Neural progenitor cell (in vitro differentiated cells): ENCODE measurements at regions not wholly inside any gene's neighbourhood (a gene's known extent, or its start where the extent isn't known, plus 50 kb on each side); places are given as distances from the start of the nearest gene placed in this dataset.

Experiments used
- DNase-seq: peaks from one replicate; pipeline ENCODE4 v3.0.0-alpha.2; 2016; ENCODE audit warnings: low spot score
- H2AFZ ChIP-seq: fragments of 200-600 bp; sonication (generic); replicated peaks from 2 replicates; pipeline ENCODE4 v1.6.1; 2016; ENCODE audit warnings: antibody characterized with exemption
- H3F3A ChIP-seq: fragments of 200-600 bp; sonication (generic); 2 replicates; pipeline ENCODE4 v1.6.1; 2016; ENCODE audit warnings: antibody characterized with exemption, low read depth
- H3K27ac ChIP-seq: fragments of 200-600 bp; sonication (generic); 2 replicates; pipeline ENCODE4 v1.5.1; 2016; ENCODE audit warnings: mild to moderate bottlenecking
- H3K27me3 ChIP-seq: fragments of 200-600 bp; sonication (generic); 2 replicates; pipeline ENCODE4 v1.6.1; 2016; ENCODE audit warnings: mild to moderate bottlenecking, moderate library complexity
- H3K36me3 ChIP-seq: fragments of 200-600 bp; sonication (generic); 2 replicates; pipeline ENCODE4 v1.5.1; 2016
- H3K4me1 ChIP-seq: fragments of 200-600 bp; sonication (generic); 2 replicates; pipeline ENCODE4 v1.6.1; 2016; ENCODE audit warnings: mixed run types
- H3K4me2 ChIP-seq: fragments of 200-600 bp; sonication (generic); 2 replicates; pipeline ENCODE4 v1.6.1; 2016
- H3K4me3 ChIP-seq: fragments of 200-600 bp; sonication (generic); 2 replicates; pipeline ENCODE4 v1.5.1; 2016
- H3K79me2 ChIP-seq: fragments of 200-600 bp; sonication (generic); 2 replicates; pipeline ENCODE4 v1.6.1; 2016; ENCODE audit warnings: low read depth
- H3K9ac ChIP-seq: fragments of 200-600 bp; sonication (generic); 2 replicates; pipeline ENCODE4 v1.6.1; 2016
- H3K9me3 ChIP-seq: fragments of 200-600 bp; sonication (generic); 2 replicates; pipeline ENCODE4 v1.5.1; 2016; ENCODE audit warnings: low read depth
- H4K20me1 ChIP-seq: fragments of 200-600 bp; sonication (generic); 2 replicates; pipeline ENCODE4 v1.6.1; 2016; ENCODE audit warnings: low read depth
- H3K27ac Mint-ChIP-seq: 3 replicates; pipeline ENCODE4 v1.8.0; 2021; ENCODE audit warnings: mixed read lengths
- H3K27me3 Mint-ChIP-seq: 2 replicates; pipeline ENCODE4 v1.8.0; 2022; ENCODE audit warnings: low read depth, mild to moderate bottlenecking, inconsistent platforms, moderate library complexity, mixed read lengths; ENCODE audit not compliant: insufficient read depth
- H3K36me3 Mint-ChIP-seq: 3 replicates; pipeline ENCODE4 v1.8.0; 2021; ENCODE audit warnings: mixed read lengths
- H3K4me1 Mint-ChIP-seq: 3 replicates; pipeline ENCODE4 v1.8.0; 2021; ENCODE audit warnings: mixed read lengths
- H3K4me3 Mint-ChIP-seq: 3 replicates; pipeline ENCODE4 v1.8.0; 2021; ENCODE audit warnings: mild to moderate bottlenecking, moderate library complexity, mixed read lengths
- H3K9me3 Mint-ChIP-seq: 3 replicates; pipeline ENCODE4 v1.8.0; 2020; ENCODE audit warnings: mixed read lengths
- CTCF ChIP-seq: fragments of 200-600 bp; sonication (generic); IDR thresholded peaks from 2 replicates; pipeline ENCODE4 v1.5.1; 2017; ENCODE audit warnings: antibody characterized with exemption, mild to moderate bottlenecking
- EZH2 ChIP-seq: fragments of 200-600 bp; sonication (generic); IDR thresholded peaks from 2 replicates; pipeline ENCODE4 v1.6.1; 2017; ENCODE audit warnings: antibody characterized with exemption, mild to moderate bottlenecking, moderate library complexity
- EZH2phosphoT487 ChIP-seq: fragments of 200-600 bp; sonication (generic); IDR thresholded peaks from 2 replicates; pipeline ENCODE4 v1.6.1; 2017; ENCODE audit warnings: antibody characterized with exemption

GRCh38 chr13:73189362-73189761 lies 130.6 kb downstream of the KLF5 start:
- DNase-seq: no peak
- no peaks in the 10 kb centered on the region for H3K36me3 Mint-ChIP-seq
- H3K9ac ChIP-seq: no peak overlapping the region
- TF ChIP-seq CTCF: no peak
- TF ChIP-seq EZH2: no peak
- no peak for TF ChIP-seq EZH2phosphoT487
- H3K27me3 ChIP-seq: no peaks in the 10 kb centered on the region
- peak overlapping the region; percentile 30 for H3K4me2 ChIP-seq
- no peaks in the 10 kb centered on the region for H3K9me3 Mint-ChIP-seq
- no peaks in the 10 kb centered on the region for H3K9me3 ChIP-seq
- peaks cover 20% of the 10 kb centered on the region for H3K4me1 ChIP-seq
- H3K4me1 Mint-ChIP-seq: peaks cover 10% of the 10 kb centered on the region
- no peak overlapping the region for H3K27ac Mint-ChIP-seq
- H3K4me3 ChIP-seq: no peak overlapping the region
- H3K36me3 ChIP-seq: no peaks in the 10 kb centered on the region
- H2AFZ ChIP-seq: no peak overlapping the region
- H3K27ac ChIP-seq: no peak overlapping the region
- H4K20me1 ChIP-seq: no peaks in the 10 kb centered on the region
- H3K4me3 Mint-ChIP-seq: no peak overlapping the region
- H3K79me2 ChIP-seq: no peaks in the 10 kb centered on the region
- H3K27me3 Mint-ChIP-seq: peaks cover 5% of the 10 kb centered on the region
- H3F3A ChIP-seq: peaks cover 20% of the 10 kb centered on the region

- Mint-ChIP-seq H3K27ac (no peak overlapping the region), H3K36me3 (no peaks in the 10 kb centered on the region), H3K9me3 (no peaks in the 10 kb centered on the region), H3K4me3 (no peak overlapping the region), H3K27me3 (peaks cover 8% of the 10 kb centered on the region), H3K4me1 (peaks cover 10% of the 10 kb centered on the region)
- no peak overlapping the region for H2AFZ ChIP-seq
- no peaks in the 10 kb centered on the region for H3K9me3 ChIP-seq
- no peaks in the 10 kb centered on the region for H3K36me3 ChIP-seq
- DNase-seq: no peak
- no peaks in the 10 kb centered on the region for H4K20me1 ChIP-seq
- no peaks in the 10 kb centered on the region for H3K79me2 ChIP-seq
- H3K9ac ChIP-seq: no peak overlapping the region
- H3K4me1 ChIP-seq: peaks cover 20% of the 10 kb centered on the region
- no peak overlapping the region for H3K4me3 ChIP-seq
- TF ChIP-seq EZH2: no peak
- no peaks in the 10 kb centered on the region for H3K27me3 ChIP-seq
- no peak overlapping the region for H3K27ac ChIP-seq
- no peak overlapping the region for H3K4me2 ChIP-seq
- H3F3A ChIP-seq: peaks cover 20% of the 10 kb centered on the region
Observed at GRCh38 chr13:73187106-73187505, 128.3 kb downstream of the KLF5 start.

- Mint-ChIP-seq H3K27ac (no peak overlapping the region), H3K36me3 (no peaks in the 10 kb centered on the region), H3K4me1 (no peaks in the 10 kb centered on the region), H3K4me3 (no peak overlapping the region), H3K27me3 (peaks cover 10% of the 10 kb centered on the region), H3K9me3 (no peaks in the 10 kb centered on the region)
- Histone ChIP-seq H3K36me3 (no peaks in the 10 kb centered on the region), H3K9me3 (no peaks in the 10 kb centered on the region), H3K4me2 (no peak overlapping the region), H3K27ac (no peak overlapping the region), H3K79me2 (no peaks in the 10 kb centered on the region), H2AFZ (no peak overlapping the region), H3K4me3 (no peak overlapping the region), H4K20me1 (no peaks in the 10 kb centered on the region), H3K4me1 (no peaks in the 10 kb centered on the region), H3K9ac (no peak overlapping the region), H3F3A (no peaks in the 10 kb centered on the region), H3K27me3 (no peaks in the 10 kb centered on the region)
- TF ChIP-seq CTCF (no peak), EZH2 (no peak), EZH2phosphoT487 (no peak)
- DNase-seq: no peak
Observed at GRCh38 chr13:73179650-73180274, 121.0 kb downstream of the KLF5 start.

GRCh38 chr13:73177916-73178565 lies 119.2 kb downstream of the KLF5 start:
- H2AFZ ChIP-seq: no peak overlapping the region
- H4K20me1 ChIP-seq: no peaks in the 10 kb centered on the region
- H3K36me3 ChIP-seq: no peaks in the 10 kb centered on the region
- no peak overlapping the region for H3K4me2 ChIP-seq
- no peak overlapping the region for H3K9ac ChIP-seq
- Mint-ChIP-seq H3K4me3 (no peak overlapping the region), H3K9me3 (no peaks in the 10 kb centered on the region), H3K27ac (no peak overlapping the region), H3K4me1 (no peaks in the 10 kb centered on the region), H3K27me3 (peaks cover 6% of the 10 kb centered on the region), H3K36me3 (no peaks in the 10 kb centered on the region)
- DNase-seq: no peak
- no peak overlapping the region for H3K4me3 ChIP-seq
- no peak overlapping the region for H3K27ac ChIP-seq
- no peaks in the 10 kb centered on the region for H3F3A ChIP-seq
- H3K9me3 ChIP-seq: no peaks in the 10 kb centered on the region
- TF ChIP-seq CTCF (no peak), EZH2 (no peak), EZH2phosphoT487 (no peak)
- no peaks in the 10 kb centered on the region for H3K79me2 ChIP-seq
- H3K4me1 ChIP-seq: no peaks in the 10 kb centered on the region
- H3K27me3 ChIP-seq: no peaks in the 10 kb centered on the region
